ENCODE measurements at regions not wholly inside any gene's neighbourhood (a gene's known extent, or its start where the extent isn't known, plus 50 kb on each side); places are given as distances from the start of the nearest gene placed in this dataset.

DNA sequence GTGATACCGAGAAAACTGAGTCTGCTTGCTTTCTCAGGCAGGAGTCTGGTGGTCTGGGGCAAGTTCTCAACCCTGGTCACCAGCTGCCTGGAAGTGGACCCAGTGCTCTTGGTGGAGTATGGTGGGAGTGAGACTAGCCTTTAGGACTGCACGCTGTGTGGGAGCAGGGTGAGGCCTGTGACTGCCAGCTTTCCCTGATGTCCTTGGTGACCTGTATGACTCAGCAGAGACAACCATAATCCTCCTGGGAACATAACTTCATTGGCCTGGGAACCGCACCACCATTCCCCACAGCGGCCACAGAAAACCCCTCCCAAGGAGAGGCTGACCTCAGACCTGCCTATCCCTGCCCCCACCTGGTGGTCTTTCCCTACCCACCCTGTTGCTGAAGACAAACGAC lies 139.5 kb upstream of the CHRM2 start:
- no peak for TF ChIP-seq POLR2AphosphoS5 (IDR thresholded peaks at IDR 0.05)
- TF ChIP-seq, protein P1, sequence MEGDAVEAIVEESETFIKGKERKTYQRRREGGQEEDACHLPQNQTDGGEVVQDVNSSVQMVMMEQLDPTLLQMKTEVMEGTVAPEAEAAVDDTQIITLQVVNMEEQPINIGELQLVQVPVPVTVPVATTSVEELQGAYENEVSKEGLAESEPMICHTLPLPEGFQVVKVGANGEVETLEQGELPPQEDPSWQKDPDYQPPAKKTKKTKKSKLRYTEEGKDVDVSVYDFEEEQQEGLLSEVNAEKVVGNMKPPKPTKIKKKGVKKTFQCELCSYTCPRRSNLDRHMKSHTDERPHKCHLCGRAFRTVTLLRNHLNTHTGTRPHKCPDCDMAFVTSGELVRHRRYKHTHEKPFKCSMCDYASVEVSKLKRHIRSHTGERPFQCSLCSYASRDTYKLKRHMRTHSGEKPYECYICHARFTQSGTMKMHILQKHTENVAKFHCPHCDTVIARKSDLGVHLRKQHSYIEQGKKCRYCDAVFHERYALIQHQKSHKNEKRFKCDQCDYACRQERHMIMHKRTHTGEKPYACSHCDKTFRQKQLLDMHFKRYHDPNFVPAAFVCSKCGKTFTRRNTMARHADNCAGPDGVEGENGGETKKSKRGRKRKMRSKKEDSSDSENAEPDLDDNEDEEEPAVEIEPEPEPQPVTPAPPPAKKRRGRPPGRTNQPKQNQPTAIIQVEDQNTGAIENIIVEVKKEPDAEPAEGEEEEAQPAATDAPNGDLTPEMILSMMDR (IDR thresholded peaks at IDR 0.05): no peak

Measured in prostate gland (tissue), 2 donors.